Mesendoderm (in vitro differentiated cells): ENCODE measurements at regions not wholly inside any gene's neighbourhood (a gene's known extent, or its start where the extent isn't known, plus 50 kb on each side); places are given as distances from the start of the nearest gene placed in this dataset.

Experiments
- DNase-seq: peaks from one replicate; pipeline ENCODE4 v3.0.0; 2013
- H2AK5ac ChIP-seq: 2 replicates; pipeline ENCODE4 v1.6.1; 2013; ENCODE audit warnings: low read length, inconsistent platforms
- H2BK120ac ChIP-seq: 2 replicates; pipeline ENCODE4 v1.6.1; 2013; ENCODE audit warnings: low read depth, mild to moderate bottlenecking, low read length, moderate library complexity, mixed read lengths
- H2BK15ac ChIP-seq: replicated peaks from 2 replicates; pipeline ENCODE4 v1.6.1; 2013; ENCODE audit warnings: low read depth, mild to moderate bottlenecking, moderate library complexity
- H2BK5ac ChIP-seq: 2 replicates; pipeline ENCODE4 v1.6.1; 2013; ENCODE audit warnings: low read length, inconsistent platforms
- H3K18ac ChIP-seq: 2 replicates; pipeline ENCODE4 v1.6.1; 2013; ENCODE audit warnings: mild to moderate bottlenecking, low read length, mixed read lengths
- H3K23ac ChIP-seq: one replicate; pipeline ENCODE4 v1.6.1; 2013; ENCODE audit warnings: low read length
- H3K27ac ChIP-seq: 2 replicates; pipeline ENCODE4 v1.5.1; 2013; ENCODE audit warnings: low read depth, mild to moderate bottlenecking, inconsistent platforms, low read length, moderate library complexity
- H3K27me3 ChIP-seq: 2 replicates; pipeline ENCODE4 v1.6.1; 2013; ENCODE audit warnings: low read length, control low read depth, mild to moderate bottlenecking, inconsistent platforms; ENCODE audit not compliant: insufficient read depth, poor library complexity
- H3K36me3 ChIP-seq: 2 replicates; pipeline ENCODE4 v1.6.1; 2013; ENCODE audit warnings: low read length, inconsistent platforms; ENCODE audit not compliant: control insufficient read depth, insufficient read depth
- H3K4ac ChIP-seq: one replicate; pipeline ENCODE4 v1.6.1; 2013; ENCODE audit warnings: low read depth, mild to moderate bottlenecking, low read length, moderate library complexity
- H3K4me1 ChIP-seq: 2 replicates; pipeline ENCODE4 v1.6.1; 2013; ENCODE audit warnings: low read depth, low read length, inconsistent platforms; ENCODE audit not compliant: control insufficient read depth
- H3K4me2 ChIP-seq: 2 replicates; pipeline ENCODE4 v1.6.1; 2013; ENCODE audit warnings: low read length
- H3K4me3 ChIP-seq: 2 replicates; pipeline ENCODE4 v1.5.1; 2013; ENCODE audit warnings: mild to moderate bottlenecking, low read length
- H3K56ac ChIP-seq: one replicate; pipeline ENCODE4 v1.6.1; 2013; ENCODE audit warnings: low read length
- H3K79me1 ChIP-seq: 2 replicates; pipeline ENCODE4 v1.6.1; 2013; ENCODE audit warnings: low read length, inconsistent platforms
- H3K79me2 ChIP-seq: 2 replicates; pipeline ENCODE4 v1.6.1; 2013; ENCODE audit warnings: mild to moderate bottlenecking, low read length; ENCODE audit not compliant: control insufficient read depth, insufficient read depth
- H3K9ac ChIP-seq: 2 replicates; pipeline ENCODE4 v1.6.1; 2013; ENCODE audit warnings: low read length, inconsistent platforms
- H4K5ac ChIP-seq: one replicate; pipeline ENCODE4 v1.6.1; 2013; ENCODE audit warnings: low read length
- H4K8ac ChIP-seq: one replicate; pipeline ENCODE4 v1.6.1; 2013; ENCODE audit warnings: low read depth, mild to moderate bottlenecking, control low read depth, low read length, moderate library complexity
- WGBS: extraction: QIAGEN DNeasy Blood & Tissue Kit; methylation state at CpG from one replicate; pipeline ENCODE4 v1.1.7; 2013; ENCODE audit warnings: low lambda C conversion rate, missing lambda C conversion rate; ENCODE audit not compliant: insufficient coverage; ENCODE audit errors: extremely low coverage; 5-methylcytosine and 5-hydroxymethylcytosine counted together

GRCh38 chrX:19293606-19294325, 50.0 kb upstream of the PDHA1 start:
- no CpG with 5 or more reads among the region's 6 CpGs for WGBS

More at GRCh38 chrX:19293606-19294325, 50.0 kb upstream of the PDHA1 start:
- H2BK15ac ChIP-seq: no peak overlapping the region
- DNase-seq: no peak
- no peak overlapping the region for H4K8ac ChIP-seq
- no peak overlapping the region for H3K4me2 ChIP-seq
- no peak overlapping the region for H2AK5ac ChIP-seq
- H3K4me3 ChIP-seq: no peak overlapping the region
- H3K4ac ChIP-seq: no peak overlapping the region
- H3K9ac ChIP-seq: no peak overlapping the region
- no peak overlapping the region for H3K27ac ChIP-seq
- peak overlapping the region; percentile 61 for H2BK120ac ChIP-seq
- no peaks in the 10 kb centered on the region for H3K79me2 ChIP-seq
- H3K27me3 ChIP-seq: no peaks in the 10 kb centered on the region
- no peak overlapping the region for H3K23ac ChIP-seq
- no peak overlapping the region for H3K18ac ChIP-seq
- H3K36me3 ChIP-seq: no peaks in the 10 kb centered on the region
- no peak overlapping the region for H4K5ac ChIP-seq
- H3K56ac ChIP-seq: peak overlapping the region; percentile 7
- no peaks in the 10 kb centered on the region for H3K4me1 ChIP-seq
- no peaks in the 10 kb centered on the region for H3K79me1 ChIP-seq
- H2BK5ac ChIP-seq: no peak overlapping the region
